ENCODE measurements at regions not wholly inside any gene's neighbourhood (a gene's known extent, or its start where the extent isn't known, plus 50 kb on each side); places are given as distances from the start of the nearest gene placed in this dataset.
"Not testable (repeated sequence)": the region's sequence is repeated elsewhere in the genome, so short reads cannot be mapped to it uniquely, and the experiment has no call there.

- in situ Hi-C loops (cut with HindIII; ENCODE audit: low sequenced_read_pairs): no loop called here
Observed at GRCh38 chr7:119219663-119220062, 995.2 kb downstream of the ANKRD7 start.

- in situ Hi-C loops (cut with HindIII; ENCODE audit: low sequenced_read_pairs): no loop called here
Observed at GRCh38 chr7:119223930-119224329, 999.4 kb downstream of the ANKRD7 start.

- in situ Hi-C loops (cut with HindIII; ENCODE audit: low sequenced_read_pairs): no loop called here
Observed at GRCh38 chr7:119228482-119228881, 1004.0 kb downstream of the ANKRD7 start.

- in situ Hi-C loops (cut with HindIII; ENCODE audit: low sequenced_read_pairs): no loop called here
Observed at GRCh38 chr7:119232091-119232490, 1007.6 kb downstream of the ANKRD7 start.

GRCh38 chr7:119233015-119233414 lies 1008.5 kb downstream of the ANKRD7 start:
- in situ Hi-C loops (cut with HindIII; ENCODE audit: low sequenced_read_pairs): no loop called here

GRCh38 chr7:119252962-119253361 lies 1020.0 kb upstream of the KCND2 start:
- in situ Hi-C loops (cut with HindIII; ENCODE audit: low sequenced_read_pairs): no loop called here

GRCh38 chr7:119254742-119255141 lies 1018.2 kb upstream of the KCND2 start:
- in situ Hi-C loops (cut with HindIII; ENCODE audit: low sequenced_read_pairs): no loop called here

- in situ Hi-C loops (cut with HindIII; ENCODE audit: low sequenced_read_pairs): no loop called here
Observed at GRCh38 chr7:119256001-119256400, 1017.0 kb upstream of the KCND2 start.

- in situ Hi-C loops (cut with HindIII; ENCODE audit: low sequenced_read_pairs): no loop called here
Observed at GRCh38 chr7:119256446-119257131, 1016.4 kb upstream of the KCND2 start.

- in situ Hi-C loops (cut with HindIII; ENCODE audit: low sequenced_read_pairs): not testable (repeated sequence)
Observed at GRCh38 chr7:119266790-119267189, 1006.2 kb upstream of the KCND2 start.

GRCh38 chr7:119270045-119270464 lies 1002.9 kb upstream of the KCND2 start:
- in situ Hi-C loops (cut with HindIII; ENCODE audit: low sequenced_read_pairs): no loop called here

GRCh38 chr7:119270644-119271043 lies 1002.3 kb upstream of the KCND2 start:
- in situ Hi-C loops (cut with HindIII; ENCODE audit: low sequenced_read_pairs): no loop called here

GRCh38 chr7:119271147-119271779 lies 1001.7 kb upstream of the KCND2 start:
- in situ Hi-C loops (cut with HindIII; ENCODE audit: low sequenced_read_pairs): no loop called here

GRCh38 chr7:119281181-119281846 lies 991.7 kb upstream of the KCND2 start:
- in situ Hi-C loops (cut with HindIII; ENCODE audit: low sequenced_read_pairs): no loop called here

GRCh38 chr7:119283353-119283752 lies 989.6 kb upstream of the KCND2 start:
- in situ Hi-C loops (cut with HindIII; ENCODE audit: low sequenced_read_pairs): no loop called here

- in situ Hi-C loops (cut with HindIII; ENCODE audit: low sequenced_read_pairs): no loop called here
Observed at GRCh38 chr7:119288416-119288815, 984.6 kb upstream of the KCND2 start.

GRCh38 chr7:119300341-119300740 lies 972.6 kb upstream of the KCND2 start:
- in situ Hi-C loops (cut with HindIII; ENCODE audit: low sequenced_read_pairs): not testable (repeated sequence)

GRCh38 chr7:119320316-119320715 lies 952.7 kb upstream of the KCND2 start:
- in situ Hi-C loops (cut with HindIII; ENCODE audit: low sequenced_read_pairs): no loop called here

GRCh38 chr7:119329715-119330114 lies 943.3 kb upstream of the KCND2 start:
- in situ Hi-C loops (cut with HindIII; ENCODE audit: low sequenced_read_pairs): no loop called here

- in situ Hi-C loops (cut with HindIII; ENCODE audit: low sequenced_read_pairs): no loop called here
Observed at GRCh38 chr7:119335405-119335804, 937.6 kb upstream of the KCND2 start.

- in situ Hi-C loops (cut with HindIII; ENCODE audit: low sequenced_read_pairs): no loop called here
Observed at GRCh38 chr7:119341822-119342221, 931.2 kb upstream of the KCND2 start.

- in situ Hi-C loops (cut with HindIII; ENCODE audit: low sequenced_read_pairs): no loop called here
Observed at GRCh38 chr7:119343289-119343688, 929.7 kb upstream of the KCND2 start.
